Gastroesophageal sphincter (tissue), 3 donors: ENCODE measurements at regions not wholly inside any gene's neighbourhood (a gene's known extent, or its start where the extent isn't known, plus 50 kb on each side); places are given as distances from the start of the nearest gene placed in this dataset.

ENCODE experiments used
- EP300 ChIP-seq: sonication (generic); formaldehyde crosslinking; IDR thresholded peaks from one replicate; pipeline ENCODE4 v1.6.1; 2017; ENCODE audit warnings: antibody characterized with exemption, mild to moderate bottlenecking
- POLR2A ChIP-seq, 2 donors: fragments of 450-650 bp; IDR thresholded peaks; one replicate each; pipeline ENCODE4 v1.6.1; 2017; ENCODE audit warnings: antibody characterized with exemption in 2 of 2, mild to moderate bottlenecking in 2 of 2, moderate library complexity in 1 of 2
- POLR2AphosphoS5 ChIP-seq: sonication (generic); formaldehyde crosslinking; IDR thresholded peaks from one replicate; pipeline ENCODE4 v1.6.1; 2017; ENCODE audit warnings: antibody characterized with exemption
- TF ChIP-seq, protein P1 (sequence below), 4 experiments: fragments of 200-600 bp in 2 of 4; fragments of 450-650 bp in 2 of 4; sonication (generic) in 1 of 4; IDR thresholded peaks; one replicate each; pipeline ENCODE4 v1.5.1; 2017 to 2019; ENCODE audit warnings: antibody characterized with exemption in 4 of 4, mild to moderate bottlenecking in 2 of 4, moderate library complexity in 2 of 4

DNA sequence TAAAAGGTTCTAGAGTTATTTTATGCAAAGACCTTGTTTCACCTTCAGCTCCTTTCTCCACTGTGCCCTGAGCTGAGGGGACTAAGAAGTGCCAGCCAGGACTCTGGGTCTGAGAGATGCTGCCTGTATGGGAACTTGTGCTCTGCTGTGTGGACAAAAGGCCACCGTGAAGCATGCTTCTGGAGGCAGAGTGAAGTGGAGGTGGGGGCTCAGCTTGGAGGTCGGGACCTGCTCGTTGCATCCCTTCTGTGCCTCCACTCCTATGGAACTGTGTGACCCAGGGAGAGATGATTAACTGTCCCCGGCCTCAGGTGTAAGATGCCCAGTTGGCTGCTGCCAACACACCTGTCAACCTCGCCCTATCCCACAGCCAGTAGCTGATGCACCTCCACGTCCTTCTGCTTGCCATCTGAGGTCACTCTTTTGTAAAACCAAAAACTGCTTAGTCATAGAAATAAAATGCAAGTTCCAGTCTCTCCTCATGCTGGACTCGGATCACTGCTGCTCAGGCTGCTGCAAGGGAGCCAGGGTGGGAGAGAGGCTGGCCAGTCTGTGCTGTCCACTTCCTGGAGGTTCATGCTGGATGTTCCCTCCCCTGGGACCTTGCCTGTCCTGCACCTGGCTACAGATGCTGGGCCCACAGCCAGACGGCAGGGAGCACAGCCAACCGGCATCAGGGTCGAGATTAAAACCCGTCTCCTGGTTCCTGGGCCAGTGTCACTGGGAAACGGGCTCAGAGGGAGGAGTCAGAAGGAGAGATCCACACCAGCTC is 113.2 kb downstream of the ACKR3 start:
- TF ChIP-seq POLR2A (IDR thresholded peaks at IDR 0.05) (no peak), POLR2AphosphoS5 (no peak), EP300 (no peak)
- TF ChIP-seq, protein P1, sequence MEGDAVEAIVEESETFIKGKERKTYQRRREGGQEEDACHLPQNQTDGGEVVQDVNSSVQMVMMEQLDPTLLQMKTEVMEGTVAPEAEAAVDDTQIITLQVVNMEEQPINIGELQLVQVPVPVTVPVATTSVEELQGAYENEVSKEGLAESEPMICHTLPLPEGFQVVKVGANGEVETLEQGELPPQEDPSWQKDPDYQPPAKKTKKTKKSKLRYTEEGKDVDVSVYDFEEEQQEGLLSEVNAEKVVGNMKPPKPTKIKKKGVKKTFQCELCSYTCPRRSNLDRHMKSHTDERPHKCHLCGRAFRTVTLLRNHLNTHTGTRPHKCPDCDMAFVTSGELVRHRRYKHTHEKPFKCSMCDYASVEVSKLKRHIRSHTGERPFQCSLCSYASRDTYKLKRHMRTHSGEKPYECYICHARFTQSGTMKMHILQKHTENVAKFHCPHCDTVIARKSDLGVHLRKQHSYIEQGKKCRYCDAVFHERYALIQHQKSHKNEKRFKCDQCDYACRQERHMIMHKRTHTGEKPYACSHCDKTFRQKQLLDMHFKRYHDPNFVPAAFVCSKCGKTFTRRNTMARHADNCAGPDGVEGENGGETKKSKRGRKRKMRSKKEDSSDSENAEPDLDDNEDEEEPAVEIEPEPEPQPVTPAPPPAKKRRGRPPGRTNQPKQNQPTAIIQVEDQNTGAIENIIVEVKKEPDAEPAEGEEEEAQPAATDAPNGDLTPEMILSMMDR (IDR thresholded peaks at IDR 0.05), result no peak
